HL-60 (cell line): ENCODE measurements at regions not wholly inside any gene's neighbourhood (a gene's known extent, or its start where the extent isn't known, plus 50 kb on each side); places are given as distances from the start of the nearest gene placed in this dataset.

ENCODE experiments used
- CTCF ChIP-seq: IDR thresholded peaks from one replicate; pipeline ENCODE4 v1.5.1; 2011; ENCODE audit warnings: low read length, control low read depth, inconsistent platforms; ENCODE audit not compliant: insufficient read depth
- POLR2AphosphoS5 ChIP-seq: IDR thresholded peaks from 2 replicates; pipeline ENCODE4 v1.6.1; 2012; ENCODE audit warnings: low read depth
- SPI1 ChIP-seq: IDR thresholded peaks from 2 replicates; pipeline ENCODE4 v1.6.1; 2012; ENCODE audit warnings: low read depth, mild to moderate bottlenecking, borderline replicate concordance

GRCh38 chrX:20348139-20348538 is 81.4 kb upstream of the RPS6KA3 start:
- TF ChIP-seq POLR2AphosphoS5 (no peak), CTCF (no peak), SPI1 (no peak)
